HepG2 (cell line): ENCODE measurements at regions not wholly inside any gene's neighbourhood (a gene's known extent, or its start where the extent isn't known, plus 50 kb on each side); places are given as distances from the start of the nearest gene placed in this dataset.
A peak's percentile ranks its signal among the peaks of the same experiment; 100 is the strongest.

Experiments used
- ATAC-seq: fragments of 200-7000 bp; cut with Tn5 transposase; 3 replicates; pipeline ENCODE4 v1.9.1; 2020; ENCODE audit warnings: mild to moderate bottlenecking, moderate library complexity
- BruUV-seq: library from RNA; stranded (reverse); fragments of 400-500 nt; replicated peaks from 2 replicates; lab custom pipeline; 2021; lab: Mats Ljungman, UMichigan
- CTCF ChIA-PET: fragments of 300-600 bp; formaldehyde crosslinking; extraction: SDS; loops from one replicate; lab custom pipeline; 2021; ENCODE audit warnings: low total read pairs, inconsistent platforms, low intra/inter-chr PET ratio; lab: Yijun Ruan, JAX
- POLR2A ChIA-PET: fragments of 350-600 bp; sonication (Branson Sonifier 250); formaldehyde crosslinking; loops from one replicate; lab custom pipeline; 2020; ENCODE audit warnings: antibody characterized with exemption, inconsistent platforms; lab: Yijun Ruan, JAX
- DNase-seq: peaks from one replicate; pipeline ENCODE4 v3.0.0-alpha.2; 2015; ENCODE audit warnings: low spot score
- FAIRE-seq: peaks from 3 replicates; lab custom pipeline; 2011; peaks lifted over from hg19 to GRCh38; lab: Jason Lieb, UNC
- H2AFZ ChIP-seq: one replicate; pipeline ENCODE4 v1.6.1; 2011; ENCODE audit warnings: low read length, inconsistent platforms
- H3K27ac ChIP-seq: fragments of 300-600 bp; 3 replicates; pipeline ENCODE4 v1.8.0; 2011; ENCODE audit warnings: mixed run types, mild to moderate bottlenecking, mixed read lengths, low read length, inconsistent platforms; ENCODE audit not compliant: insufficient read depth; ENCODE audit errors: extremely low read length
- H3K27me3 ChIP-seq, 2 experiments: fragments of 200-600 bp in 1 of 2; 2 replicates in 1 of 2; 3 replicates in 1 of 2; pipeline versions ENCODE4 v1.6.0 to v1.8.0; 2011; ENCODE audit warnings: low read length in 2 of 2, mild to moderate bottlenecking in 2 of 2, moderate library complexity in 2 of 2, inconsistent platforms in 1 of 2; ENCODE audit not compliant: insufficient read depth in 2 of 2, control insufficient read depth in 1 of 2
- H3K36me3 ChIP-seq, 2 experiments: fragments of 200-600 bp in 1 of 2; replicated peaks in 1 of 2; 2 replicates in 1 of 2; 3 replicates in 1 of 2; pipeline versions ENCODE4 v1.5.1 to v1.8.0; 2011; ENCODE audit warnings: low read length in 2 of 2, inconsistent platforms in 1 of 2; ENCODE audit not compliant: insufficient read depth in 2 of 2, control insufficient read depth in 1 of 2
- H3K4me1 ChIP-seq: 2 replicates; pipeline ENCODE4 v1.5.1; 2012; ENCODE audit warnings: low read length, inconsistent platforms; ENCODE audit not compliant: insufficient read depth
- H3K4me2 ChIP-seq: 2 replicates; pipeline ENCODE4 v1.6.0; 2011; ENCODE audit warnings: low read depth, low read length, inconsistent platforms
- H3K4me3 ChIP-seq, 3 experiments: fragments of 200-600 bp in 1 of 3; sonication (generic), shearing (Covaris generic) in 1 of 3; replicated peaks in 1 of 3; 2 replicates each; pipeline ENCODE4 v1.5.1; 2011 to 2016; ENCODE audit warnings: low read length in 3 of 3, inconsistent platforms in 2 of 3, low read depth in 2 of 3, mild to moderate bottlenecking in 2 of 3, control low read depth in 1 of 3, mixed read lengths in 1 of 3; ENCODE audit not compliant: insufficient read depth in 1 of 3
- H3K79me2 ChIP-seq: one replicate; pipeline ENCODE4 v1.6.1; 2011; ENCODE audit warnings: low read length, inconsistent platforms; ENCODE audit not compliant: insufficient read depth
- H3K9ac ChIP-seq: 2 replicates; pipeline ENCODE4 v1.6.0; 2011; ENCODE audit warnings: mild to moderate bottlenecking, low read depth, low read length, inconsistent platforms; ENCODE audit not compliant: insufficient read depth
- H3K9me3 ChIP-seq: 2 replicates; pipeline ENCODE4 v1.5.1; 2012; ENCODE audit warnings: mild to moderate bottlenecking, low read length
- H4K20me1 ChIP-seq: 2 replicates; pipeline ENCODE4 v1.6.0; 2011; ENCODE audit warnings: inconsistent platforms, mild to moderate bottlenecking, low read length, moderate library complexity; ENCODE audit not compliant: insufficient read depth
- ATF7 ChIP-seq, 2 experiments: fragments of 450-650 bp in 1 of 2; sonication (generic) in 1 of 2; formaldehyde crosslinking in 1 of 2; IDR thresholded peaks; 2 replicates each; pipeline versions ENCODE4 v1.4.0 to v1.6.1; 2016 to 2020; ENCODE audit warnings: antibody characterized with exemption in 1 of 2, mild to moderate bottlenecking in 1 of 2, missing genetic modification reagents in 1 of 2
- CBFB ChIP-seq: sonication (generic); formaldehyde crosslinking; IDR thresholded peaks from 2 replicates; pipeline ENCODE4 v1.4.0; 2020; ENCODE audit warnings: missing genetic modification reagents
- CREB1 ChIP-seq, 2 experiments: fragments of 450-650 bp in 1 of 2; IDR thresholded peaks; 2 replicates each; pipeline ENCODE4 v1.6.1; 2016 to 2017; ENCODE audit warnings: control low read depth in 1 of 2, mild to moderate bottlenecking in 1 of 2, missing compliant biosample characterization in 1 of 2, missing genetic modification characterization in 1 of 2
- CSRNP2 ChIP-seq: sonication (generic); formaldehyde crosslinking; conservative IDR thresholded peaks from 2 replicates; pipeline ENCODE4 v1.8.0; 2022; ENCODE audit warnings: low read depth, missing genetic modification reagents
- DR1 ChIP-seq: sonication (generic); formaldehyde crosslinking; IDR thresholded peaks from 2 replicates; pipeline ENCODE4 v1.8.0; 2021; ENCODE audit warnings: mild to moderate bottlenecking, missing genetic modification reagents, inconsistent platforms
- FOXK2 ChIP-seq: fragments of 450-650 bp; IDR thresholded peaks from 2 replicates; pipeline ENCODE4 v1.6.1; 2016
- GABPA ChIP-seq, 2 experiments: IDR thresholded peaks; 2 replicates each; pipeline ENCODE4 v1.6.1; 2011 to 2016; ENCODE audit warnings: low read depth in 2 of 2, low read length in 1 of 2, missing biosample characterization in 1 of 2, missing genetic modification characterization in 1 of 2
- HOMEZ ChIP-seq: IDR thresholded peaks from 2 replicates; pipeline ENCODE4 v1.6.1; 2016; ENCODE audit warnings: low read depth
- KLF13 ChIP-seq: sonication (generic); formaldehyde crosslinking; IDR thresholded peaks from 2 replicates; pipeline ENCODE4 v1.4.0; 2020; ENCODE audit warnings: mild to moderate bottlenecking, missing genetic modification reagents
- MAX ChIP-seq: IDR thresholded peaks from 2 replicates; pipeline ENCODE4 v1.6.1; 2012; ENCODE audit warnings: inconsistent platforms
- MLX ChIP-seq: IDR thresholded peaks from 2 replicates; pipeline ENCODE4 v1.6.1; 2016
- SPEN ChIP-seq: sonication (generic); formaldehyde crosslinking; IDR thresholded peaks from 2 replicates; pipeline ENCODE4 v1.5.1; 2020; ENCODE audit warnings: low read depth, mild to moderate bottlenecking, missing genetic modification reagents
- ZNF275 ChIP-seq: sonication (generic); formaldehyde crosslinking; IDR thresholded peaks from 2 replicates; pipeline ENCODE4 v1.8.0; 2022; ENCODE audit warnings: missing genetic modification reagents, mild to moderate bottlenecking, inconsistent platforms, borderline replicate concordance
- ZNF710 ChIP-seq: sonication (generic); formaldehyde crosslinking; IDR thresholded peaks from 2 replicates; pipeline ENCODE4 v1.5.0; 2020; ENCODE audit warnings: mild to moderate bottlenecking, missing genetic modification reagents, borderline replicate concordance
- WGBS: methylation state at CpG from one replicate; pipeline ENCODE4 v1.1.6; 2017; ENCODE audit warnings: low lambda C conversion rate; 5-methylcytosine and 5-hydroxymethylcytosine counted together
- in situ Hi-C: cut with HindIII; loops from 2 replicates; pipeline ENCODE4 v1.10.0; 2017; ENCODE audit warnings: low pct_unique_long_range_greater_than_20kb; ENCODE audit not compliant: extremely low pct_ligation_motif_present
- intact Hi-C: fragments of 100-400 bp; cut with micrococcal nuclease; formaldehyde crosslinking; loops from one replicate; pipeline ENCODE4 v1.10.0; 2022; ENCODE audit not compliant: unreplicated experiment
- TF ChIP-seq, protein P1 (sequence below): sonication (generic); formaldehyde crosslinking; IDR thresholded peaks from 2 replicates; pipeline ENCODE4 v1.5.0; 2020; ENCODE audit warnings: missing genetic modification reagents

DNA sequence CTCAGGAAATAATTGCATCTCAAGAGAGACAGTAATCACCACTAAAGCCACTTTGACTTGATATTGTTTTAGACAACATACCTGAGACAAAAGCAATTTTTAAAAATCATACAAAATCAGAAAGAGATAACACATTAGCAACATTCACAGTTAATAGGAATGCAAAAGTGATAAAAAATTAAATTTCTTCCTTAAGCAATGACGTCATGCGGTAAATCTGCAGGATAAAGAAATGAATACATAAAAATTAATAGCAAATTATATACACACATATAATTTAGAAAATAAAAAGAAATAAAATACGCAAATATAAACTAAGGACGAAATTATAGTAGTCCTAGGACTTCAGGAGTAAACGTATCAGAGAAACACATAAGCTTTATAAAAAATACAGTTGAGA, 866.5 kb upstream of the PRKX start (continued):
- TF ChIP-seq CSRNP2 (CRISPR knock-in tag) (no peak), CREB1 (IDR thresholded peaks at IDR 0.05) (peak; percentile 81), CREB1 (CRISPR knock-in tag; IDR thresholded peaks at IDR 0.05) (no peak), KLF13 (CRISPR knock-in tag) (no peak), ATF7 (IDR thresholded peaks at IDR 0.05) (peak; percentile 97), ATF7 (CRISPR knock-in tag; IDR thresholded peaks at IDR 0.05) (no peak), SPEN (CRISPR knock-in tag) (no peak)

DNA sequence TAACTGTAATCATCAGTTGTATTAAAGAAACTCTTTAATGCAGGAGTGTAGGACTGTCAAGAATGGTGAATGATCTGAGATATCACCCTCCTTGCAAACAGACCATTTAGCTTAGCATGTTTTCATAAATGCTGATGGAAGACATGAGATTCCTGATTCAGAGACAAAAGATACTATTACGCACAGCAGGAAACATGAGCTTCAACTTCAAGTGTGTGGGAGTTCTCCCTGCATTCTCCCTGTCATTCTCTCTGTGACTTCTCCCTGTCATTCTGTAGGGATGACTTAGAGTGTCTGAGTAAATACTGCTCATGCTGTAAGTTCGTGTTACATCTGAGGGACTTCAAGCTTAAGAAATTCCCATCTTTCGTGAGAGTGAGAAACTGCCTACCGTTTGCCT, 866.0 kb upstream of the PRKX start:
- no peak for FAIRE-seq
- BruUV-seq: no TSS peak
- no peaks in the 10 kb centered on the region for H3K4me1 ChIP-seq
- DNase-seq: no peak
- in situ Hi-C loops (no loop called here), intact Hi-C loops (no loop called here)
- ChIA-PET POLR2A (no interaction called here), CTCF (no interaction called here)
- no peak for ATAC-seq
- H3K79me2 ChIP-seq: no peaks in the 10 kb centered on the region
- WGBS: 10% methylated on average over 2 of the region's 4 CpGs
- no peak overlapping the region for H2AFZ ChIP-seq
- no peak overlapping the region for H3K4me3 ChIP-seq
- H3K27ac ChIP-seq: no peak overlapping the region
- no peak overlapping the region for H3K4me2 ChIP-seq
- H3K27me3 ChIP-seq: no peaks in the 10 kb centered on the region
- no peak overlapping the region for H3K9ac ChIP-seq
- peaks cover 22% of the 10 kb centered on the region; the same call in 1 of the 2 replicates for H3K9me3 ChIP-seq
- H4K20me1 ChIP-seq: no peaks in the 10 kb centered on the region
- H3K36me3 ChIP-seq: no peaks in the 10 kb centered on the region
- TF ChIP-seq DR1 (CRISPR knock-in tag) (no peak), FOXK2 (no peak), MAX (no peak), CBFB (CRISPR knock-in tag) (no peak), ZNF275 (no peak), ZNF710 (CRISPR knock-in tag) (no peak), MLX (no peak), GABPA (IDR thresholded peaks at IDR 0.05; ENCODE audit: low read depth, low read length) (no peak), GABPA (CRISPR knock-in tag; IDR thresholded peaks at IDR 0.05; ENCODE audit: low read depth) (no peak), HOMEZ (CRISPR knock-in tag) (no peak)
- TF ChIP-seq, protein P1, sequence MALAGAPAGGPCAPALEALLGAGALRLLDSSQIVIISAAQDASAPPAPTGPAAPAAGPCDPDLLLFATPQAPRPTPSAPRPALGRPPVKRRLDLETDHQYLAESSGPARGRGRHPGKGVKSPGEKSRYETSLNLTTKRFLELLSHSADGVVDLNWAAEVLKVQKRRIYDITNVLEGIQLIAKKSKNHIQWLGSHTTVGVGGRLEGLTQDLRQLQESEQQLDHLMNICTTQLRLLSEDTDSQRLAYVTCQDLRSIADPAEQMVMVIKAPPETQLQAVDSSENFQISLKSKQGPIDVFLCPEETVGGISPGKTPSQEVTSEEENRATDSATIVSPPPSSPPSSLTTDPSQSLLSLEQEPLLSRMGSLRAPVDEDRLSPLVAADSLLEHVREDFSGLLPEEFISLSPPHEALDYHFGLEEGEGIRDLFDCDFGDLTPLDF: no peak
